ENCODE measurements at regions not wholly inside any gene's neighbourhood (a gene's known extent, or its start where the extent isn't known, plus 50 kb on each side); places are given as distances from the start of the nearest gene placed in this dataset.

DNA sequence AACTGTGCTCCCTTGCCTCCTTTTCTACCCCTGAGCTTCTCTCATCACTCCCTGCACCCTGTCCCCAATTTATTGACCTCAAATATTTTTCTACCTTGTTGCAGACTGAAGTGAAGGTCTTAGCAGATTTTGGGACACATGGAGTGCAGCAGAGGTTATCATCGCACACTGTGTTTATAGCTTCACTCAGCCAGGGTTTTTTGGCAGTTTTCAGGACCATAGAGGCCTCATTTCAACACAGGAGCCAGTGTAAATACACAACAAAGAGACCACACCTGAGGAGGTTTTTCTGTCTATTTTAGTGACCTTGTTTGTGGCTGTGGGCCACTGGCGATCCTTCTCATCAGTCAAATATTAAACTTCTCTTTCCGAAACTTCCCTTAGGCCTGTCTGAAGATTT lies 457.1 kb downstream of the SPRY1 start:
- DNase-seq = no peak

DNA sequence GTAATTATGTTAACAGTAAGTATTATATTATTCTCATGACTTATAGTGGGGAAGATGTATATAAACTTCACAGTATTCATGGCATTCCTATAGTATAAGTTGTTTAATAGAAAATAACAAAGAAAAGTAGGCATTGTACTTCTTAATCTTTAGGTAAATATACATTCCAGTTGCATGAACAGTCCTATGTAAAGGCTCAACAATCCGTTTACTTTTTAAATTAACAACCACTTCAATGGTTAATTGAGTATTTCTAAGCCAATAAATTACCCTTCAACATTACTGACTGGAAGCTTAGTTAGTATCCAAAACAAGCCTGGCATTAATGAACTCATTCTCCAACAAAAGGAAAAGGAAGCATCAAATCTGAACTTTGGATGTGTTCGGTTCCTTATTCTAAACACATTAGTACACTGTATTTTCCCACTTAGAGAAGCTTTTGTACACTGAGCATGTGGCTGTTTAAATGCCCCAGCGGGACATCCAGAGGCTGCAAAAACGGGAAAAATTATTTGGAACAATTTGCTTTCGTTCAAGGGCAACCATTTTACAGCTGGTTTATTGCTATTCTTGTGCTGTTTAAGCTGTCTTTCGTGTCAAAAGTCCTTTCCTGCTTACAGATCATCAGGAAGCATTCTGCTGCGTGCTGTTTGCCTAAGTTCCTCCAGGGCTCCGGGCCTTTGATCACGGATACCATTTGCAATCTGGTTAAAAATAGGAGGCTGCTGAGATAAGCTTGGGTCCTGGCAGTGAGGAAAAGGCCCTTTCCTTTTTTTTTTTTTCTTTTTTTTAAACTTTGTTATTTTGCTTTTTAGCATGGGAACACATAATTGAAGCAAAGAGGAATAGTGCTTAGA lies 460.3 kb downstream of the SPRY1 start:
- peak; percentile 55 for DNase-seq

DNA sequence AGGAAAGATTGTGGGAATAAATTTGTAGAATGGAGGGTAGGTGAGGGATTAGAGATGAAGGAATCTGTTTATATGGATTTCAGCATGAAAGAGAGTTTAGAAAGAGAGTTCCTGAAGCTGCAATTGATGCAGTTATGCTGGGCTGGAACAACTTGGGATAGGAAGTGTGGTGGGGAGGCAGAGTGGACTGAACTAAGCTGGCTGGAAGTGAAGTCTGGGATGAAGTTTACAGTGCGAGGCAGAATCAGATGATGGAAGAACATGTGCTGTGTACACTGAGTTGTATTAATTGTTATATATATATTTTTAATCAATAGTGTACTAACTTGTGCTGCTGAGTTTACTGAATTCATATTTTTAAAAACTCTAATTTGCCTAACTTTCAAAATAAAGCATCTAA lies 461.9 kb downstream of the SPRY1 start:
- DNase-seq = no peak

DNA sequence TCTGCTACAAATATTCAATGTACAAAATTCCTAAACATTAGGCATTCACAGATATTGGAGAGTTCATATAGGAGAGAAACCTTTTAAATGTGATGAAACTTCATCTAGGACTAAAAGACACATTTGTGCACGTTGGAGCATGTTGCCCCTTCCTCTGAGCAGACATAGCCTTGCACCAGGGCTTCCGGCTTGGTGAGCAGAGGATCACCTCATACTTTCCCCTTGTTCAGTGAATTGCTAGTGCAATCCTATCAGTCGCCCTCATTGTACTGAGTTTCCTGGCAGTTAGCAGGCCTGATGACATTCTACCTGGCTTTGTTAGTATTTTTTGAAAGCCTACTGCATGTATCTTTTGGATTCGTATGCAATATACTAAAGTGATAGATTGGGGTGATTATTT lies 466.2 kb downstream of the SPRY1 start:
- DNase-seq = no peak

DNA sequence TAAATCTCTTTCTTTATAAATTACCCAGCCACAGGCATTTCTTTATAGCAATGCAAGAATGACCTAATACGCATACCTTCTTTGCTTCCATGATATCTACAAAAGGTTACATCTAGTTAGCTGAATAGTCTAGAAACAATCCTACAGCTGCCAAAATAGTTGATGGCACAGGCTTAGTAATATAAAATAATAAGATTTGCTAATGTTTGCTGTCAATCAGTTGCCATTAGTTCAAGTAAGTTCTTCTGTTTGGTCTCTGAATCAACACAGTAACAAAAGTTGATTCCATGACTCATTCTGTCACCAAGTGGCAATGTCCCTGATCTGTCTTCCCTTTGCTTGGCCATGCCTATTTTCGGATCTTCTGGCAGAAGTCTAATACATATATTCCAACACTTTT lies 470.2 kb downstream of the SPRY1 start:
- DNase-seq = no peak

DNA sequence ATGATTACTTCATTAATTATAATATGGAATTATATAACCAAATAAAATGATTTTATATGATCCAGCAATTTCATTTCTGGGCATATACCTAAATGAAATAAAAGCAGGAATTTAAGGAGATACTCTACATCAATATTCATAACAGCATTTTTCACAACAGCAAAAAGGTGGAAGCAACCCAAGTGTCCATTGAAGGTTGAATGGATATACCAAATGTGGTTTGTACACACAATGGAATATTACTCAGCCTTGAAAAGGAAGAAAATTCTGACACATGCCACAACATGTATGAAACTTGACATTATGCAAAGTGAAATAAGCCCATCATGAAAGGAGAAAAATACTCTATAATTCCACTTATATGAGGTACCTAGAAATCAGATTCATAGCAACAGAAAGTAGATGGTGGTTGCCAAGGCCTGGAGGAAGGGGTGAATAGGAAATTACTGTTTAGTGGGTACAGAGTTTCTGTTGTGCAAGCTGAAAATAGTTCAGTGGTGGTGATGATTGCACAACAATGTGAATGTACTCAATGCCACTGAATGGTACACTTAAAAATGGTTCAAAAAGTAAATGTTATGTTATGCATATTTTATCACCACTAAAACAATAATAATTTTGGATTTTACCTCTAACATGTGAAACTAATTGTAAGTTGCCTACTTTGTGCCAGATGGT lies 471.5 kb downstream of the SPRY1 start:
- no peak for DNase-seq

DNA sequence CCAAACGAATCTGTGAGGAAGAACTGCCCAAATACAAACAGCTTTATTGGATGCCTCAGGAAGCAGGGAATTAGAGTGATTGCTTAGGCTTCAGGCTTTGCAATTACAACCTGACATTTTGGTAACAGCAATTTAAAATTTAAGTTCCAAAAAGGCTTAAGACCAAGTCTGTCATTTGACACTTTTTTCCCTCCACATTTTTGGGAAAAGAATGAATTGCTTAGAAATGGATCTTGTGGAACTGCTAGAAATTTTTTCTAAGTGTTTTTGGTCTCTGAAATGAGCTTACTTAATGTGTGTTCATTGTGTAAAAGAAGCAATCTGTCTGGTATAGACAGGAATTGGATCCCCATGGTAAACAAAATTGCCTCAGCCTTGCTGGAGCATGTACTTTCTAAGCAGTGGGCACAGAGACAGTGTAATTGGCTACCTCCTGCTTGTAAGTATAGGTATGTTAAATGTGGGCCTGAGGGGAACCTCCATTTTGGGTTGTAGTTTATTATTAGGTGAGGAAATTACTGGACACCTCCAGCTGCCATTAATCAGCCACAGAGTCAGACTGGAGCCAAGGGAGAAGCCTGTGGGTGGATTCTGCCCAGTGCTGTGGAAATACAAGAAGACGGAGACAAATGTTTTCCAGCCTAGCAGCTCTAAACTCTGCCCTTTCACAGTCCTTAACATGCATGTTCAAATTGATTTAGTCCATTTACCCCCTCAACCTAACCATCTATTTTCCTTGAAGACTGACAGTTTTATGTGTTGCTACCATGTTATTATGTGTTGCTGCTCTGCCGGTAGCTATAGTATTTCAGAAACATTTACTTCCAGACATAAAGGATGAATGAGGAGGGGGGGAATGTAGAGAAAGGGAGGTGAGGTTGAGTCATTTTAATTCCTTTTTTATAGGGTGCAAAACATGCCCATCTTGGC lies 473.0 kb downstream of the SPRY1 start:
- peak; percentile 4 for DNase-seq

DNA sequence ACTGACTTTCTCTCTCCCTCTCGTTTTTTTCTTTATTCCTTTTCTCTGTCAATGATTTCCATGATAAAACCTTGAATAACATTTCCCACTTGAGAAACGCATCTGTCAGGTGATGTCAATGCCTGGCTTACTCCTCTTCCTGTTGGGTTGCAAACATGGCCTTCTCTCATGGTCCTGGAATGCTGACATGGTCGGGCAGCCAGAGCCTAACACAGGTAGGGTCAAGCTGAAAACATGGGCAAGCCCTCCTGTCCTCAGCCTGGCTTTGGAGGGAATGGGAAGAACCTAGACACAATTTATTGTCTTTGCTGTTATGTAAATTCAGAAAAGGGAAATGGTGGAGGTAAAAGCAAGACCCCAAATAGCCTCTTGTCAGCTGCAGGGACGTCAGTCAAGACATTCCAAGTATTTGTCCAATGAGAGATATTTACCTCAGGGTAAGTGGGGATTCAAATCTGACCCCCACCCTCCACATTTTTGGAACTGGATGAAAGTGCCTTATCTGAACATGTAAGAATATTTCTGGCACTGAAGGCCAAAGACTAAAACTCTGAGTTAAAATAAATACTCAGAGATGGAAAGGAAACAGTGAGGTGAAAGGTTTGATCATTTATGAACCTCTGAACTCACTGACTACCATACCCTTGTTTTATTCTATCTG lies 473.8 kb downstream of the SPRY1 start:
- no peak for DNase-seq

DNA sequence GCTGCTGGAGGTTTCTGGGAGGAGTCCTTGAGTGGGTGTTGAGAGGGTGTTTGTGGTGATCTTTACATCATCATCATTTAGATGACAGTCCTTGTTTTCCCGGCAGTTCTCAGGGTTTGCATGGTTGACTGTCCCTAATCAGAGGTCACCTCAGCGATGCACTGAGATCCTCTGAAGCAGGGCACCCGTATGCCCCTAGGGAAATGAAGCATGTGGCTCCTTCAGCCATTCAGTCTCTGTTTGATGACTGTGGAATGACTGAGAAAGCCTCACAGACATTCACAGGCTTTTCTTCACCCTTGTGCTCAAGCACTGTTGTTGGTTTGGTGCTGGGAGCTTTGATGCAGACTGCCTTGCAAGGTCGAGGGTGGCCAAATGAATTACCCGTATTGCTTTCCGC lies 474.7 kb downstream of the SPRY1 start:
- no peak for DNase-seq

DNA sequence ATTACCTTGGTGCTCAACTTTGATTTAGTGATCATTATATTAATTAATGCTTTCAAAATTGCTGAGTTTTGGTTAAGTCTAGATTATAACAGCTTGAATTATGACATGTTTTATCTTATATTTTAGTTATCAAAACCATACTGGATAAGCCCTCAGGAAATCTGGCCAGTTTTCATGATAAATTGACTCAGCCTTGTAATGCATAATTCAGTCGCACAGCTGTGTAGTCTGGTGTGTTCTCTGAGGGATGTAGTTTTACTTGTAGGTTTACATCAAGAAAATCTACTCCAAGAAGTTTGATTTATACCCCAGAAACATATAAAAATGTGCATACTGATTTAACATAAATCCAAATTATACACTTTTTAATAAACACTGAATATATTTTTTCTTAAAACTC lies 477.5 kb downstream of the SPRY1 start:
- no peak for DNase-seq

DNA sequence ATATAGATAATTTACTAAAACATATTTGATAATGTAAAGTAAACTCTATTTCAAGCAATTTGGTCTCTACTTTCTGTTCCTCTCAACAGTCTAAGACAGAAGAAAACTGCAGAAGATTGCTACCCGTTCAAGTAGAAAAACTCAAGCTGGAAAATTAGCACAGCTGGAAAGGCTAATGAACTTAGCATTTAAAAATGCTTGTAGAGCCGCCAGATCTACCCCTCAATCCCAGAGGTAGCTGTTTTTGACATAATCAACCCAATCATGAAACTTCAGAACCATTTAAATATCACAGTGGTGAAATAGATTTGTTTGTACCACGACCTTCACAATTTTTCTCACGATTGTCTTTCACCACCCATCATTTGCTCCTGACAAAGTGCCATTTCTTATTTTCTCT lies 479.5 kb downstream of the SPRY1 start:
- no peak for DNase-seq

DNA sequence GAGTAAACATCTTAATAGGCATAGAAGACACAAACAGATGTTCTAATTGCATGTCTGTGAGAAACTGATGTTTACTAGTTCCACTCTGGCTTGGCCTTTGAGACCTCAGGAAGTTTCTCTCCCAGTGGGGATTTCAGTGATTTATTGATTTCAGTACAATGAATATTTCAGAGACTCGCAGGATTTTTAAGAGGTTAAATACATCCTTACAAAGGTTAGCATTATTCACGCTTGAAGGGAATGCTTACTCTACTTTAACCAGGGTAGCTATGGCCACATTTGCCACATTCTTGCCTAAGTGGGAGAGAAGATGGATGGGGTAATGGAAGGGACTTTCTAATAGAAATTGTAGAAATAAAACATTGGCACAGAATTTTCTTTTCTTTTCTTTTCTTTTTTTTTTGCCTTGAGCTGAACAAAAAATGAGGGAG lies 480.1 kb downstream of the SPRY1 start:
- no peak for DNase-seq

DNA sequence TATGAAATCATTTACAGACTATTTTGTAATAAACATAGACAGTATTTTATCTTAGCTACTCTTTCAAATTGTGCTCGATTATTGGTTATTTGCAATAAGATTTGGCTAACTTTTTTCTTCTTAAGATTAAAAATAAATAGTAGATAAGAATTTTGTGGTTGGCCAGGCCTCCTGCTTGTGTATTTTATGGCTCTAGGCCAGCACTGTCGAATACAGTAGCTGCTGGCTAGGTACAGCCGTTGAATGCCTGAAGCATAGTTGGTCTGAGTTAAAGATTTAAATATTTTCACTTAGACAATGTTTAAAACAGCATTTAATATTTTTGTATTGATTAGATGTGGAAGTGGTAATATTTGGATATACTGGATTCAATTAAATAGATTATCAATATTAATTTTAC lies 481.0 kb downstream of the SPRY1 start:
- no peak for DNase-seq

DNA sequence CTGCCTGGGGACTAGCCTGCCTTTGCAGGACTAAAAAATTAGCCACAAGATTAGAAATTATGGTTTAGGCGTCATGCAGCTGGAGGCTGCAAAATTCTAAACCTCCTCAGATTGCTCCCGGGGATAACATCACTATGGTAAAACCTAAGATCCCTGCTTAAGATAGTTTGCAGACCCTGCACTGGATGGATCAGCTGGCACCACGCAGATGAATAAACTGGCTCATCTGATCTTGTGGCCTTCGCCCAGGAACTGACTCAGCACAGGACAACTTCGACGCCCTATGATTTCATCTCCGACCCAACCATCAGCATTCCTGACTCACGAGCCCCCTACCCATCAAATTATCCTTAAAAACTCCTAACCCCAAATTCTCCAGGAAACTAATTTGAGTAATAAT lies 482.4 kb downstream of the SPRY1 start:
- DNase-seq = no peak

DNA sequence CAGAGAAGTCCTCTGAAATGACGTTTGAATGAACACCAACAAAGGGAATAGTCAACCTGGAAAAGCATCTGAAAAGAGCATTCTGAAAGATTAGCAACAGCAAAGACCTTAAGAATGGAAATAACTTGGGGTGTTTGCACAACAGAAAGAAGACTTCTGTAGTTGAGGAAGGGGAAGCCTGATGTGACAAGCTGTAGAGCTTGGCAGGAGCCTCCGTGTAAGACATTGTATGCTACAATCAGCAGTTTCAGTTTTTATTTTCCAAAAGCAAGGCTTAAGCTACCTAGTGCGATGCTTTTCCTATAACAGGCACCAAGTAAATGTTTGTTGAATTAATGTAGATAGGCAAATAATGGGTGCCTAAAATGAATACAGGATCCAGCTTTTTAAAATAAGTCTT lies 484.0 kb downstream of the SPRY1 start:
- no peak for DNase-seq

DNA sequence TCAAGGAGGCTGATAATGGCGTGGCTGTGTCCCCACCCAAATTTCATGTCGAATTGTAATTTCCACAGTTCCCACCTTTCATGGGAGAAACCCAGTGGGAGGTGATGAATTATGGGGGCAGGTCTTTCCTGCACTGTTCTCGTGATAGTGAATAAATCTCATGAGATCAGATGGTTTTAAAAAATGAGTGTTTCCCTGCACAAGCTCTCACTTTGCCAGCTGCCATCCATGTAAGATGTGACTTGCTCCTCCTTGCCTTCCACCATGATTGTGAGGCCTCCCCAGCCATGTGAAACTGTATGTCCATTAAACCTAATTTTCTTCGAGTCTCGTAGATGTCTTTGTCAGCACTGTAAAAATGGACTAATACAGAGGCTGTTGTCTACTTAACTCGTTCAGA lies 488.3 kb downstream of the SPRY1 start:
- DNase-seq = no peak

DNA sequence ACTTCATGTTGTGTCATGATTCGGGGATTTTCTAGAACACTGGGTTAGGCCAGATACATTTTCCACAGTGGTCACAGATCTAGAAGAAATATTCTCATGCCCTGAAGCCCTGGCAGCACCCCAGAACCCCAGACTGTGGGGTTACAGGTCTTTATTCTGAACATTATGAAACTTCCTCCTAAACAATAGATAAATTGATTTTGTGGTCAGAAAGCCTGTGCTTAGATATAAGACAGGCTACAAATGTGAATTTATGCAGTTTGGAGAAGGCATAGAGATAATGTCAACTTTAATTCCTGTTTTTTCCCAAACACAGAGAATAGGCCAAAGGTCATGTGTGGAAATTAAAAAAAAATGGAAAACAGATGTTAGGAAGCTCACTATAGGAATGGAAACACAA lies 492.9 kb downstream of the SPRY1 start:
- no peak for DNase-seq

DNA sequence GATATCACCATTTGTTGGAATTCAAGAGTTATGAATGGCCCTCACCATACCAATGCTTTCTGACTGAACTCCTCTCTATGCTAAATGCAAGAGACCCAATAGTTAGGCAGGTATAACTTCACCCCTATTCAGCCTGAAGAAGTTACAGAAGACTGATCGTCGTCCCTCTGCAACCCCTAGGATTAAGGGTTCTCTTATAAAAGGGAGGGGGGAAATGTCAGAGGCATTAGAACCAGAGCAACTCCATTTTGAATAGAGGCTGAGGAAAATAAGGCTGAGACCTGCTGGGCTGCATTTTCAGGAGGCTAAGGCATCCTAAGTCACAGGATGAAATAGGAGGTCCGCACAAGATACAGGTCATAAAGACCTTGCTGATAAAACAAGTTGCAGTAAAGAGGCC lies 494.3 kb downstream of the SPRY1 start:
- no peak for DNase-seq

DNA sequence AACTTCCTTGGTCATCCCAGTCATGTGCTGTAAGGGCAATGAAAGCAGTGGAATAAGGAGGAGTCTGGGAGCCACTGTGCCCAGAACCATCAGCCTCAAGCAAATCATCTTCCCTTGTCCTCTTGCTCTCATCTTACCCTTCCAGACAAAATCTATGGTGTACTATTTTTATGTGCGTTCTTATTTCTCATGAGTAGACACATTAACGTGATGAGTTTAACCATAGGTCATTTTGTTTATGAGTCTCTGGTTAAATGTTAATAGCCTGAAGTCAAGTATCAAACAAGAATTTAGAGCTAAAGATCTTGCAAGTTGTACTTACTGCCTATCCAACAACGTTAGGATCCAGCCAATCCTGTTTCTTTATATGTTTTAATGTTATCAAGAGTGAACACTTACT lies 495.3 kb downstream of the SPRY1 start:
- DNase-seq = no peak

DNA sequence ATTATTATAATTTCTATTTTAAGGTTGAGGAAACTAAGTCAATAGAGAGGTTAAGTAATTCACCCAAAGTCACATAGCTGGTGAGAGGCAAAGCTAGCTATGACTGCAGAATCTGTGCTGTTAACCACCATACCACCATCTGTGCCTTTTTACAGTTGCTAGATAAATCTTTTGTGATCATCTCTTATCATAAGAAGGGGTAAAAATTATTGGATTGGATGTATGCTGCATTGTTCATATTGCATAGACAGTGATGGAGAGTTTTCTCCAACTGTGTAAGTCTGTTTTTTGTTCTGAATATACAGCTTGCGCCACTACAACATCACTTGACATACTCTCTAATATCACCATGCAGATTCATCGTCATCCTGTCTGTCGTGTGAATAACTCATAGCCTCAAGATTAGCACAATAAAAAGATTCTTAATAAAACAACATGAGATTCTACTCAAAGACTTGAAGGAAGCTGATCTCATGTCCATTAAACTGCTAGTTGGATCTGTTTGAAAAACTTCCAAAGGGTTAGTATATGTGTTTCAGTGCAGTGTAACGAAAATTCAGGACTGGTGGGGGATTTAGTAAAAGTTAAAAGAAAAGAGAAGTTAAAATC lies 495.9 kb downstream of the SPRY1 start:
- DNase-seq = no peak

DNA sequence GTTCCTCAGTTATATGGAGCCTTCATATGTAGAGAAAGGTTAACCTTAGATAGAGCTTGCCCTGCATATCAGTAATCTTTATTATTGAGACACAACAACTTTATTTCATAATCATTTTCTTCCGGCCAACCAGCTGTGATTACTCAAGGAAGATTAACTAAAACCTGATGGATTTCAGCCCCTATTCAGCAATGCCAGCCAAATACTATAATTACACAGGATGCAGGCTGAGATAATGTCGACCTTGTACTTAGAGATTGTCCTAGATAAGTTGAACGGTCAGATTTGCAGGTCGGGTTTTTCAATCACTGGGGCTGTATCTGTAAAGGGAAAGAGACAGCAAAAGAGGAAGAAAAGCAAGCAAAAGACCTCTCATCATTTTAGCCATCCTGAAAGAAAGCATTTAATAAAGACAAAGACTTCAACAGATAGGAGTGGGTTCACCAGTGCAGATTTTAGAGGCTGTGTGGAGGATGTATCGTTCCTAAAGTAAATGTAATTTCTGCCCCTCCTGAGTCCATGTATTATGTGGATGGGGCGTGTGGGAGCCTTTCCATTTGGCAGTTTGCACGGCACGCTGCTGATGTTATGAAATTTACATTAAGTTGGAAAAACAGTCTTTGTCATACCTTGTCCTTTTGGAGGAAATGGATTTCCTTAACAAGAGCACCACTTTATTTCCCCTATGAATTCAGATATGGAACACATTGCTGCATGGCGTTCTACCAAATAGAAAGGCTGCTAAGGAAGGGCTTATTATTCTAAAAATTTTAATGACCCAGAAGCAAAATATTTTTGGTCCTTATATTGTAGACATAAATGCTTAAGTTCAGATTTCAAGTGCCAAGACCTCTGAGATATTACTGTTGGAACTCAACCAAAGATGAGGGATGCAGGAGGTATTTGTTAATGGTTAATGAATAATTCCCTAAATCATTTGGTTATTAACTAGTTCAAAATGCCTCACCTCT lies 496.7 kb downstream of the SPRY1 start:
- peak; percentile 59 for DNase-seq
